WTC11 (cell line): ENCODE measurements at regions not wholly inside any gene's neighbourhood (a gene's known extent, or its start where the extent isn't known, plus 50 kb on each side); places are given as distances from the start of the nearest gene placed in this dataset.

Experiments used
- ATAC-seq: fragments of 200-7000 bp; cut with Tn5 transposase; 2 replicates; pipeline ENCODE4 v1.10.0; 2021; ENCODE audit warnings: mild to moderate bottlenecking, moderate library complexity
- CTCF ChIA-PET: fragments of 300-600 bp; sonication (Branson Sonifier 250); formaldehyde crosslinking; loops from one replicate; lab custom pipeline; 2021; ENCODE audit warnings: antibody characterized with exemption; lab: Charles Lee
- POLR2A ChIA-PET: fragments of 350-600 bp; sonication (Branson Sonifier 250); formaldehyde crosslinking; loops from one replicate; lab custom pipeline; 2021; ENCODE audit warnings: antibody characterized with exemption; lab: Charles Lee
- DNase-seq: peaks from one replicate; pipeline ENCODE4 v3.0.0; 2021; ENCODE audit warnings: low spot score
- H3K27ac Mint-ChIP-seq: 2 replicates; pipeline ENCODE4 v1.8.0; 2021; ENCODE audit warnings: mixed read lengths
- H3K27me3 Mint-ChIP-seq: 2 replicates; pipeline ENCODE4 v1.8.0; 2021; ENCODE audit warnings: low read depth, mild to moderate bottlenecking, moderate library complexity, mixed read lengths
- H3K36me3 Mint-ChIP-seq: 2 replicates; pipeline ENCODE4 v1.8.0; 2021; ENCODE audit warnings: mixed read lengths
- H3K4me1 Mint-ChIP-seq: 2 replicates; pipeline ENCODE4 v1.8.0; 2022; ENCODE audit warnings: mixed read lengths
- H3K4me3 Mint-ChIP-seq: 2 replicates; pipeline ENCODE4 v1.8.0; 2021; ENCODE audit warnings: mild to moderate bottlenecking, moderate library complexity, mixed read lengths
- H3K9me3 Mint-ChIP-seq: 2 replicates; pipeline ENCODE4 v1.8.0; 2021; ENCODE audit warnings: mixed read lengths
- ATF1 ChIP-seq: sonication (generic); formaldehyde crosslinking; IDR thresholded peaks from 2 replicates; pipeline ENCODE4 v1.8.1; 2023; ENCODE audit warnings: mild to moderate bottlenecking, moderate library complexity, missing genetic modification reagents
- ATF2 ChIP-seq: sonication (generic); formaldehyde crosslinking; IDR thresholded peaks from 2 replicates; pipeline ENCODE4 v1.8.1; 2022; ENCODE audit warnings: low read depth, missing genetic modification reagents, borderline replicate concordance
- CDX4 ChIP-seq: fragments of 250-450 bp; sonication (Bioruptor Pico); IDR thresholded peaks from 2 replicates; pipeline ENCODE4 v1.9.0; 2021; ENCODE audit warnings: moderate library complexity, mild to moderate bottlenecking, inconsistent platforms, borderline replicate concordance
- CREB1 ChIP-seq: sonication (generic); formaldehyde crosslinking; IDR thresholded peaks from 2 replicates; pipeline ENCODE4 v1.8.0; 2023; ENCODE audit warnings: mild to moderate bottlenecking, missing genetic modification reagents
- EMX1 ChIP-seq: fragments of 250-450 bp; sonication (Bioruptor Pico); IDR thresholded peaks from 2 replicates; pipeline ENCODE4 v1.8.0; 2021; ENCODE audit warnings: mild to moderate bottlenecking
- ETV6 ChIP-seq: sonication (generic); formaldehyde crosslinking; IDR thresholded peaks from 2 replicates; pipeline ENCODE4 v1.8.1; 2022; ENCODE audit warnings: mild to moderate bottlenecking, missing genetic modification reagents
- FOXP4 ChIP-seq: sonication (generic); formaldehyde crosslinking; IDR thresholded peaks from 2 replicates; pipeline ENCODE4 v1.8.0; 2022; ENCODE audit warnings: mild to moderate bottlenecking, missing genetic modification reagents
- HMGXB4 ChIP-seq: sonication (generic); formaldehyde crosslinking; IDR thresholded peaks from 2 replicates; pipeline ENCODE4 v1.8.1; 2023; ENCODE audit warnings: mild to moderate bottlenecking, moderate library complexity, missing genetic modification reagents
- IRF1 ChIP-seq: sonication (generic); formaldehyde crosslinking; IDR thresholded peaks from 2 replicates; pipeline ENCODE4 v1.8.0; 2023; ENCODE audit warnings: missing genetic modification reagents
- JUN ChIP-seq: sonication (generic); formaldehyde crosslinking; IDR thresholded peaks from 2 replicates; pipeline ENCODE4 v1.8.0; 2023; ENCODE audit warnings: mild to moderate bottlenecking, missing genetic modification reagents
- MAX ChIP-seq: sonication (generic); formaldehyde crosslinking; IDR thresholded peaks from 2 replicates; pipeline ENCODE4 v1.8.0; 2022; ENCODE audit warnings: mild to moderate bottlenecking, missing genetic modification reagents
- SMAD4 ChIP-seq: sonication (generic); formaldehyde crosslinking; IDR thresholded peaks from 2 replicates; pipeline ENCODE4 v1.8.0; 2022; ENCODE audit warnings: mild to moderate bottlenecking, missing genetic modification reagents
- TCF7 ChIP-seq: sonication (generic); formaldehyde crosslinking; IDR thresholded peaks from 2 replicates; pipeline ENCODE4 v1.8.0; 2022; ENCODE audit warnings: mild to moderate bottlenecking, low read depth, missing genetic modification reagents, moderate library complexity
- TEAD1 ChIP-seq: sonication (generic); formaldehyde crosslinking; IDR thresholded peaks from 2 replicates; pipeline ENCODE4 v1.8.0; 2022; ENCODE audit warnings: mild to moderate bottlenecking, missing genetic modification reagents
- ZBTB21 ChIP-seq: sonication (generic); formaldehyde crosslinking; IDR thresholded peaks from 2 replicates; pipeline ENCODE4 v1.8.1; 2023; ENCODE audit warnings: mild to moderate bottlenecking, missing genetic modification reagents, borderline replicate concordance
- ZBTB43 ChIP-seq: sonication (generic); formaldehyde crosslinking; IDR thresholded peaks from 2 replicates; pipeline ENCODE4 v1.8.1; 2023; ENCODE audit warnings: mild to moderate bottlenecking, missing genetic modification reagents
- ZNF121 ChIP-seq: sonication (generic); formaldehyde crosslinking; IDR thresholded peaks from 2 replicates; pipeline ENCODE4 v1.8.0; 2023; ENCODE audit warnings: missing genetic modification reagents
- ZNF281 ChIP-seq: sonication (generic); formaldehyde crosslinking; IDR thresholded peaks from 2 replicates; pipeline ENCODE4 v1.8.0; 2023; ENCODE audit warnings: mild to moderate bottlenecking, missing genetic modification reagents
- ZNF512 ChIP-seq: sonication (generic); formaldehyde crosslinking; IDR thresholded peaks from 2 replicates; pipeline ENCODE4 v1.8.1; 2022; ENCODE audit warnings: missing genetic modification reagents, borderline replicate concordance
- ZSCAN18 ChIP-seq: fragments of 250-450 bp; sonication (Bioruptor Pico); IDR thresholded peaks from 2 replicates; pipeline ENCODE4 v2.1.2; 2022; ENCODE audit warnings: mild to moderate bottlenecking, moderate library complexity

GRCh38 chr7:116429986-116430619 lies 69.4 kb upstream of the CAV2 start (continued):
- TF ChIP-seq FOXP4 (CRISPR knock-in tag) (no peak), ZNF281 (CRISPR knock-in tag) (no peak), ZBTB21 (no peak), HMGXB4 (CRISPR knock-in tag) (no peak), TEAD1 (CRISPR knock-in tag) (no peak), ZNF121 (CRISPR knock-in tag) (no peak)

GRCh38 chr7:116431787-116432526 lies 67.6 kb upstream of the CAV2 start:
- ChIA-PET POLR2A (no interaction called here), CTCF (no interaction called here)
- H3K4me3 Mint-ChIP-seq: no peak overlapping the region
- no peaks in the 10 kb centered on the region for H3K9me3 Mint-ChIP-seq
- H3K36me3 Mint-ChIP-seq: no peaks in the 10 kb centered on the region
- no peaks in the 10 kb centered on the region for H3K27me3 Mint-ChIP-seq
- DNase-seq: no peak
- no peak for ATAC-seq
- H3K4me1 Mint-ChIP-seq: no peaks in the 10 kb centered on the region
- no peak overlapping the region for H3K27ac Mint-ChIP-seq
- TF ChIP-seq IRF1 (CRISPR knock-in tag) (no peak), ATF2 (CRISPR knock-in tag) (no peak), JUN (CRISPR knock-in tag) (no peak), CDX4 (CRISPR knock-in tag) (no peak), MAX (CRISPR knock-in tag) (no peak), EMX1 (CRISPR knock-in tag) (no peak), ZNF512 (CRISPR knock-in tag) (no peak), ATF1 (CRISPR knock-in tag) (no peak), ZSCAN18 (CRISPR knock-in tag) (no peak), SMAD4 (CRISPR knock-in tag) (no peak), ZBTB43 (CRISPR knock-in tag) (no peak), ETV6 (CRISPR knock-in tag) (no peak), TCF7 (no peak), CREB1 (CRISPR knock-in tag) (no peak)
